Inferior parietal cortex (tissue), 1 donor: ENCODE measurements at regions not wholly inside any gene's neighbourhood (a gene's known extent, or its start where the extent isn't known, plus 50 kb on each side); places are given as distances from the start of the nearest gene placed in this dataset.
"Not testable (repeated sequence)": the region's sequence is repeated elsewhere in the genome, so short reads cannot be mapped to it uniquely, and the experiment has no call there.

Experiments used
- DNase-seq: peaks from one replicate; pipeline ENCODE4 v3.0.0-alpha.2; 2016; ENCODE audit errors: extremely low spot score

DNA sequence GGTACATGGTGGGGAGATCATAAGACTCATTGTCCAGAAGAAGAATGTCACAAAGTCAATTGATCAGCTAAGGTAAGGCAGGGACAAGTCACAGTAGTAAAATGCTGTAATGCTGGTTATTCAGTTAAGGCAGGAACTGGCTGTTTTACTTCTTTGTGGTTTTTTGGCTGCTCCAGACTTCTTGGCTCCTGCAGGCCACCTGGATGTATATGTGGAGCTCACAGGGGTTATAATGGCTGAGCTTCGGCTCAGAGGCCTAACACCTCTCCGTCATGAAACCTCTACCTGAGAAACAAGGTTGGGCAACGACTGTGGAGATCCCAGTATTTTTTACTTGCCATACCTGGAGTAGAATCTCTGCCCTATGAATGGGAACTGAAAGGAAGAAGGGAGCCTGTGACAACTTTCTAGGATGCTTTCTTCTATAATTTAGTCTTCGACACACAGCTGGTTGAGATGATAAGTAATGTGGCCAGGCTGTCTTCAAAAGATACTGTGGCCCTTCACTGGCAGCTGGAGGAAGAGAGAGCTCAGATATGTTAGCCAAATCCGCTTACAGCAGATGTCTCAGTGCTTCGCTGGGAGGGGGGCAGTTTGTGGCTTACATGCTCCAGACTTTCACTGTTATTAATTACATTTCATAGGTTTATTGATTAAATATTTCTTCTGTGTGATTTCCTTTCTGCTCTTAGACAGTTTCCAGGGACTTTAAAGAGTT is 887.8 kb downstream of the IGSF11 start:
- DNase-seq: no peak

DNA sequence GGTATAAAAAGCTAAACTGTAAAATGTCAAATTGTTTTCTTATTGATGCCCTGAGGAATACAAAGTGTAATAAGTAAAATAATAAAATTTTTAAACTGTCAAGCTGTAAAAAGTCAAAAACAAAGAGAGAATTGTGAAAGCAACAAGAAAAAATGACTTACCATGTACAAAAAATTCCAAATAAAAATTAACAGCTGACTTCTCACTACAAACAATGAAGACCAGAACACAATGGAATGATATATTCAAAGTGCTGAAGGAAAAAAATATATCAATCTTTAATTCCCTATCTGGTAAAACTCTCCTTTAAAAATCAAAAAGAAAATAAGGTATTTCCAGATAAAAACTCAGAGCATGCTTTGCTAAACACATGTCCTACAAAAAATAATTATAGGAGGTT is 883.5 kb downstream of the IGSF11 start:
- DNase-seq: no peak

DNA sequence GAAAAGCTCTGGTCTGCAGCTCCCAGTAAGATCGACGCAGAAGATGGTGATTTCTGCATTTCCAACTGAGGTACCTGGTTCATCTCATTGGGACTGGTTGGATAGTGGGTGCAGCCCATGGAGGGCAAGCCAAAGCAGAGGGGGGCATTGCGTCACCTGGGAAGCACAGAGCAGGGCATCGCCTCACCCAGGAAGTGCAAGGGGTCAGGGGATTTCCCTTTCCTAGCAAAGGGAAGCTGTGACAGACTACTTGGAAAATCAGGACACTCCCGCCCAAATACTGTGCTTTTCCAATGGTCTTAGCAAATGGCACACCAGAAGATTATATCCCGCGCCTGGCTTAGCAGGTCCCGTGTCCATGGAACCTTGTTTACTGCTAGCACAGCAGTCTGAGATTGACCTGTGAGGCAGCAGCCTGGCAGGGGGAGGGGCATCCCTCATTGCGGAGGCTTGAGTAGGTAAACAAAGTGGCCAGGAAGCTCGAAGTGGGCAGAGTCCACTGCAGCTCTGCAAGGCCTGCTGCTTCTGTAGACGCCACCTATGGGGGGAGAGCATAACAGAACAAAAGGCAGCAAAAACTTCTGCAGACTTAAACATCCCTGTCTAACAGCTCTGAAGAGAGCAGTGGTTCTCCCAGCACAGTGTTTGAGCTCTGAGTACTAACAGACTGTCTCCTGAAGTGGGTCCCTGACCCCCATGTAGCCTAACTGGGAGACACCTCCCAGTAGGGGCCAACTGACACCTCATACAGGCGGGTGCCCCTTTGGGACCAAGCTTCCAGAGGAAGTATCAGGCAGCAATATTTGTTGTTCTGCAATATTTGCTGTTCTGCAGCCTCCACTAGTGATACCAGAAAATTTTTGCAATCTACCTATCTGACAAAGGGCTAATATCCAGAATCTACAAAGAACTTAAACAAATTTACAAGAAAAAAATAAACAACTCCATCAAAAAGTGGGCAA is 871.7 kb downstream of the IGSF11 start:
- DNase-seq: not testable (repeated sequence)

- DNase-seq: no peak
These were observed 869.2 kb downstream of the IGSF11 start for GRCh38 chr3:118165413-118165812.

GRCh38 chr3:118167571-118167970 is 867.1 kb downstream of the IGSF11 start:
- peak; percentile 5 for DNase-seq

DNA sequence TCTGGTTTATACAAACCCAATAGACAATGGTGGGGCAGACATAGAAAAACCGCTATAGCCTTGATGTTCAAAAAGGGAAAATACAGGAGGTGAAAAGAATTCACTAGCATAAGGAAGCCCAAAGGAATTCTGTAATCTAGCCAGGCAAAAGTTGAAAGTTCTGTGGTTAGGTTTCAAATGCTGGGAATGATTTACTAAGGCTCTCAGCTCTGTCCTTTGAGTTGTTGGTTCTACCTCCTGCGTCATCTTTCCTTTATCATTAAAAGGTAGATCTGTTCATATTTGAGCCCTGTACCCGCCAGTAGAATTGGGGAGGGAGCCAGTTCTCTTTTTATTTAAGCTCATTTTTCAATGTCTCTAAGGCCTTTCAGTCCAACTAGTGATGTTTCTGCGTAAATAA is 866.5 kb downstream of the IGSF11 start:
- DNase-seq: no peak

GRCh38 chr3:118171236-118171852 is 863.3 kb downstream of the IGSF11 start:
- DNase-seq: no peak

DNA sequence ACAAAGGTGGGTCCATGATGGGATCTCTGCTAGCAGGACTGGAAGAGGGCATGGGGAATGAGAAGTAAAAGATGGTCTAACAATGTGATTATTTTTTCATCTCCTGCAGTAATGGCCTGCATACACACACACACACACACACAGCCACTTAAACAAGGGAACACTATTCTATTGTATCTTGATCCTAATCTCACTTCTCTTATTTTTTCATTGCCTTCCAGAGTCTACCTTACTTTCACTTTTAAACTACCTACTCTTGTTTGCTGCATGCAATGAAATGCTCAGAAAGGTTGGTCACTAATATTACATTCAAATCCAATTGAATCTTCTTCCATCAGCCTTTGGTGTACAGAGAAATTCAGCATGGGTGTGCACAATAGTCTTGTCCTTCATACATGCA is 853.8 kb downstream of the IGSF11 start:
- no peak for DNase-seq

- DNase-seq: no peak
These were observed 853.4 kb downstream of the IGSF11 start for GRCh38 chr3:118181274-118181673.

DNA sequence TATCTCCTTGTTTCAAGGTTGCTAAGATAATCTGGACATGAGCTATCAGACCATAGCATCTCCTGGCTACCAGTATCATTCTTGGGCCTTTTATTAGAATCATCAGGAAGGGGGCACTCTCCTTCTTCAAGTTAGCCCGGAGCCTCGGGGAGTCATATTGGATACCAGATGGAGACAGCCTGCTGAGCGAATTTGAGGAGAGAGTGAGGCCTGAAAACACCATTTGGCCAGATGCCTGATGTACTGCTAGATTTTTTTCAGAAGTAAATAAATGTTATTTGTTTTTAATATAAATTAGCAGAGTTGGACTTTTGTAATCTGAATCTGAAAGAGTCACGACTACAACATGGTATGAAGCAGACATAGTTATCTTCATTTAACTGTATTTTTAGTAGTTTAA is 848.6 kb downstream of the IGSF11 start:
- DNase-seq: no peak

GRCh38 chr3:118187221-118187620 is 847.4 kb downstream of the IGSF11 start:
- no peak for DNase-seq

DNA sequence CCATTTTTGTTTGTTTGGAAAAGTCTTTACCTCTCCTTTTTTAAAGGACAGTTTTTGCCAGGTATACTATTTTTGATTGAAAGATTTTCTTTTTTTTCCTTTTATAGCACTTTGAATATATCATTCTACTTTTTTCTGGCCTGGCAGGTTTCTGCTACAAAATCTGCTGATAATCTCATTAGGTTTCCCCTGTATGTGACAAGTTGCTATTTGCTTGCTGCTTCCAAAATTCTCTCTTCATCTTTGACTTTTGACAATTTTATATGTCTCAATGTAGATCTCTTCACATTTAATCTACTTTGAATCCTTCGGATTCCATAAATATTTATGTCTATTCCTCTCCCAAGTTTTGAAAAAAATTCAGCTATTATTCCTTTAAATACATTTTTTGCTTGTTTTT is 838.5 kb downstream of the IGSF11 start:
- no peak for DNase-seq

DNA sequence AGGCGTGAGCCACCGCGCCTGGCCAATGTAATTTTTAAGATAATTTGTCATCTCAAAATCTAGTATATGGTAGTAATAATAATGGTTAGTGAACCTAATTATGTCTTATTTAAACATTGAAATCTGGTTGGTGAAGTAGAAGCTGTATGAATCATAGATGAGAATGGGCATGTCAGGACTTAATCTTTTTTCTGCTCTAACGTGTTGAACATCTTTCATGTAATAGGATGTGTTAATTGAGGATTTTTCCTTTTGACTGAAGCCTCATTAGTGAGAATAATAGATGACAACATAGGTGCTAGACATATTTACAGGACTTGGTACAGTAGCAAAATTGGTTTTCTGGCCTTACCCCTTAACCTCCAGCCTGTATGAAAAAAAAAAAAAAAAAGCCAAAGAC is 835.6 kb downstream of the IGSF11 start:
- no peak for DNase-seq

GRCh38 chr3:118204052-118204656 is 830.5 kb downstream of the IGSF11 start:
- no peak for DNase-seq

DNA sequence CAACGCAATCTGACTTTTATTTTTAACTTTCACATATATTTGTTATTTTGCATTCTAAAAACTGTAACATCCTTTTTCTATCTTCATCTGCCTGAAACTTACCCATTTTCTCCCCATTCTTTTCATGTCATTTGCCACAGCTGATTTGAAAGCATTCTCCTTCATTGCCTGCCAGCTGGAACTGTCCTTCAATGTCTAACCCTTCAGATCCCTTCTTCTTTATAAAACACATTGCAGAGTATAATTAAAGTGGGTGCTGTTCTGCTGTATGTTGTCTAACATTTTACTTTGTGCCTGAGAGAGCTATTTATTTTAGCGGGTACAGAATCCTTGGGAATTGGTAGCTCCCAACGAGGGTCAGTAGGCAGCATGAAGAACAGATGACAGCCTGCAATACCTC is 827.4 kb downstream of the IGSF11 start:
- DNase-seq: no peak

DNA sequence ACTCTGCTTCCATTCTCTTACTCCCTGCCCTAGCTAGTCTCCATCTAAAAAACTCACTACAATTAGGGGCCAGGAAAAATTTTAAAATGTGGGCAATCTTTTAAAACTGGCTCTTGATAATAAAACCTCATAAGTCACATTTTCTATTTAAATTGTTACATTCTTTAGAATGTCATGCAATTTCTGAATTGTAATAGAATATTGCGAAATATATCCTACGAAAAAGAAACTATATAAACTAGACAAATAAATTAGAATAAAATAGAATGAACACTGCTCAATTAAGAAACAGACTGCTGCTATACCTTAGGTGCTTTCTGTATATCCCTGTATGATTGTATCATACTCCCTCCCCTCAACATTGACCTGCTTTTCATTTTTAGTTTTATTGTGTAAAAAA is 826.0 kb downstream of the IGSF11 start:
- no peak for DNase-seq

DNA sequence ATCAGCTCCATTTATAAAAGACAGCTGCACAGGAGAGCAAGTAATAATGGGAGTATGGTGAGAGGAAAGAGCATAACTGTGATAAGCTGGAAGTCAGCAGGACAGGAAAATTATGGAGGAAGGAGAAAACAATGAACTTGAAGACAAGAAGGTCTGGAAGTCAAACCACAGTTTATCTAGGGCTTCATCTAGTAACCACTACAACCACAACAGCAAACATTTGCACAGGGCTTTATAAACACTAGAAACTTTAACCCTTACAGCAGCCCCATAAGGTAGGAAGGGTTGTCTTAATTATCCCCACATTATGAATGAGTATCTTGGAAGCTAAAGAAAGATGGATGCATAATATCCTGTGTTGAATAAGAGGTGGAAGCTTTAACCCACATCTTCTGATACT is 820.8 kb downstream of the IGSF11 start:
- no peak for DNase-seq

- no peak for DNase-seq
These were observed 808.4 kb downstream of the IGSF11 start for GRCh38 chr3:118226206-118226605.

- DNase-seq: no peak
These were observed 807.5 kb downstream of the IGSF11 start for GRCh38 chr3:118227191-118227590.

DNA sequence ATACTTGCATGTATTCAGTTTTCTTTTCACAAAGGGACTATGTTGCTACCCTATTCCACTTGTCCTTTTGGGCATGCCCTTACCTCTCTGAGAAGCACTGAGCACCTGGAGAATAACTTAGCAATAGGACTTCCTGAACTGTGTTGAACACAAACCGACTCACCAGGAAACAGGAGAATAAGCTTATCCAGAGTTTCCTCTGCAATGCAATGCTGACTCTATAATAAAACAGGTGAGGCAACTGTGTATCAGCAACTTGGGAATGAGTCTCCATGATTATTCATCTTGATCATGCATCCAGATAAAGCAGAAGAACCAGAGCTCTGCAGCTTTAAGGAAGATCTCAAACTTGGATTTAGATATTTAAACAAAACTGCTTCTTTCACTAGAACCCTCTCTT is 806.5 kb downstream of the IGSF11 start:
- DNase-seq: no peak

GRCh38 chr3:118229196-118229595 is 805.5 kb downstream of the IGSF11 start:
- DNase-seq: no peak

DNA sequence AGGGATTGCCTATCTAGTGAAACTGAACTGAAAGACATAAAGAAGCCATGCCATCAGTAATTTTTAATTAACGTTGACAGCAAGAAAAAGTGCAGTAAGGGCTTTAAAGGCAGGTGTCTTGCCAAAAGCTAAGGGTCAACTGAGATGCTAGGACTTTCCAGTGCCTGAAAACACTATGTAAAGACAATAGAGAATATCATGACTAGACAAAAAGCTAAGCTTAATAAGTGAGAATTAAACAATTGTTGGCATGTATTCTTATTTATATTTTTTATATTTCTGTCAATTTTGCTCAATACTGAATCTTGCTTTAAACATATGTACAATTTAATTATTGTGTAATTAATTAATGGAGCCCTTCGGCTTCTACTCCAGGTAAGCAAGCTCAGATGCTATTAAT is 803.1 kb downstream of the IGSF11 start:
- no peak for DNase-seq
